ENCODE measurements at regions not wholly inside any gene's neighbourhood (a gene's known extent, or its start where the extent isn't known, plus 50 kb on each side); places are given as distances from the start of the nearest gene placed in this dataset.

DNA sequence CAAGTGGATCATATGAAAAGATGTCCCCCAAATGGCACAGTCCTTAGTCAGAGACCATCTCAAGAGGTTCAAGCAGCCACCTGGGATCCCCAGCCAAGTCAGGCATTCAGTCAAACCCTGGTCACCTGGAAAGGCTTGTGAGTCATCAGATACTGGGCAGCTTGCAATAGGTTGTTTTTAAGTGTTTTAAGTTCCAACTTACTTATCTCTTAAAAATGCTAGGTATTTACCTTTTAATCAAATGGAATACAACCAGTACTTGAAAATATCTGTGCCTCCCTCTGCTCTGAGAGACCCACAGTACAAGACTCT lies 262.2 kb downstream of the WDR11 start:
- TF ChIP-seq, protein P1, sequence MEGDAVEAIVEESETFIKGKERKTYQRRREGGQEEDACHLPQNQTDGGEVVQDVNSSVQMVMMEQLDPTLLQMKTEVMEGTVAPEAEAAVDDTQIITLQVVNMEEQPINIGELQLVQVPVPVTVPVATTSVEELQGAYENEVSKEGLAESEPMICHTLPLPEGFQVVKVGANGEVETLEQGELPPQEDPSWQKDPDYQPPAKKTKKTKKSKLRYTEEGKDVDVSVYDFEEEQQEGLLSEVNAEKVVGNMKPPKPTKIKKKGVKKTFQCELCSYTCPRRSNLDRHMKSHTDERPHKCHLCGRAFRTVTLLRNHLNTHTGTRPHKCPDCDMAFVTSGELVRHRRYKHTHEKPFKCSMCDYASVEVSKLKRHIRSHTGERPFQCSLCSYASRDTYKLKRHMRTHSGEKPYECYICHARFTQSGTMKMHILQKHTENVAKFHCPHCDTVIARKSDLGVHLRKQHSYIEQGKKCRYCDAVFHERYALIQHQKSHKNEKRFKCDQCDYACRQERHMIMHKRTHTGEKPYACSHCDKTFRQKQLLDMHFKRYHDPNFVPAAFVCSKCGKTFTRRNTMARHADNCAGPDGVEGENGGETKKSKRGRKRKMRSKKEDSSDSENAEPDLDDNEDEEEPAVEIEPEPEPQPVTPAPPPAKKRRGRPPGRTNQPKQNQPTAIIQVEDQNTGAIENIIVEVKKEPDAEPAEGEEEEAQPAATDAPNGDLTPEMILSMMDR (IDR thresholded peaks at IDR 0.05; ENCODE audit: insufficient read depth, low read length, poor library complexity, severe bottlenecking), result no peak
- TF ChIP-seq EZH2phosphoT487 (conservative IDR thresholded peaks at IDR 0.05; ENCODE audit: low read length), result no peak
